C4-2B (cell line): ENCODE measurements at regions not wholly inside any gene's neighbourhood (a gene's known extent, or its start where the extent isn't known, plus 50 kb on each side); places are given as distances from the start of the nearest gene placed in this dataset.
A peak's percentile ranks its signal among the peaks of the same experiment; 100 is the strongest.

Source experiments
- H3K27ac ChIP-seq: fragments of 450-650 bp; 2 replicates; pipeline ENCODE4 v1.5.1; 2017
- CTCF ChIP-seq: fragments of 450-650 bp; conservative IDR thresholded peaks from 2 replicates; pipeline ENCODE4 v1.5.1; 2017; ENCODE audit warnings: mild to moderate bottlenecking
- ZFX ChIP-seq: fragments of 450-650 bp; IDR thresholded peaks from 2 replicates; pipeline ENCODE4 v1.6.1; 2017

DNA sequence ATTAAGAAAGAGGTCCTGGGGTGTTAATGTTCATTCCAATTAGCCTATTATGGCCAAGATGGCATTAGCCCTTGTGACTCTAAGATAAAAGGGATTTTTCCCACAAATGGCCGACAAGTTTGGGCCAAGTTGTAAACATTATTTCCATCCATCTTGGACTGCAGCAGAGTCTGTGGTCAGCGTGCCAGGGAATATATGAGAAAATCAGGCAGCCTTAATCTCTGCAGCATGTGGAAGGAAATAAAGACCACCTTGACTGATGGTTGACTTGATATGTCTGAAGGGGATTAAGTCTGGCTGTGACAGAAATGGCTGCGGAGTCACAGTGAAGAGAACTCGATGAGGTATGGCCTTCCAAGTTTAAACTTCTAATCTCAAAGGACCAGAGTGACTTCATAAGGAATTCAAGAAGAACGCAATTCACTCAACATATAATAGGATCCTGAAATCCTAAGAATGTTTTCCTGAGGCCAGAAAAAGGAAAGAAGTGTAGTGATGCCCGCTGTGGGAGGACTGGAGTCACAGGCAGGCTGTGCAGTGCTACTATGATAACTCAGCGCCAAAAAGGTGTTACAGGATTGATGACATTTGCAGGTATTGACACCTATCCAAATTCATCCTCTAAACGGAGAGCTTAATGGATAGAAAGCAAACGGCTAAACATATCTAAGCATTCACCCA lies 287.1 kb downstream of the SEC61B start:
- TF ChIP-seq CTCF, result no peak
- no peak for TF ChIP-seq ZFX
- no peak overlapping the region for H3K27ac ChIP-seq

GRCh38 chr9:99509900-99510535 lies 287.9 kb downstream of the SEC61B start:
- no peak overlapping the region for H3K27ac ChIP-seq
- TF ChIP-seq CTCF, result no peak
- no peak for TF ChIP-seq ZFX

DNA sequence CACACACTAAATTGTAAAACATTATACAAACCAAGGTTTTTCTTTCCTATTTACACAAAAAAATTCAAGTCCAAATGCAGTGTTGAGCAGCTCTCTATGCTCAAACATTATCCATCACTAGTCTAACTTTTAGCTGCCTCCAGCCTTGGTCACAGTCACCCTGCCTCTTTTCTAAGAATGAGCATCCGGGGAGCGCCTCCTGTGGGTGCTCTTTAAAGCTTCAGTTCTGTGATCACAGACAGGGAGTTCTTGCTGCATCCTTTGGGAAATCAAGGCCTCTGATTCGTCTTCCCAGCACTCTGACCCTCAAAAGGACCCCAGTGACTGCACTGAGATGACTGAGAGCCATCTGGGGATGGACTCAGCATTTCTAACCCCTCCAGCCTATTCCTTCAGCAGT lies 289.6 kb downstream of the SEC61B start:
- TF ChIP-seq CTCF (peak; percentile 11; the same call in 1 of the 2 replicates), ZFX (no peak)
- H3K27ac ChIP-seq, result no peak overlapping the region

DNA sequence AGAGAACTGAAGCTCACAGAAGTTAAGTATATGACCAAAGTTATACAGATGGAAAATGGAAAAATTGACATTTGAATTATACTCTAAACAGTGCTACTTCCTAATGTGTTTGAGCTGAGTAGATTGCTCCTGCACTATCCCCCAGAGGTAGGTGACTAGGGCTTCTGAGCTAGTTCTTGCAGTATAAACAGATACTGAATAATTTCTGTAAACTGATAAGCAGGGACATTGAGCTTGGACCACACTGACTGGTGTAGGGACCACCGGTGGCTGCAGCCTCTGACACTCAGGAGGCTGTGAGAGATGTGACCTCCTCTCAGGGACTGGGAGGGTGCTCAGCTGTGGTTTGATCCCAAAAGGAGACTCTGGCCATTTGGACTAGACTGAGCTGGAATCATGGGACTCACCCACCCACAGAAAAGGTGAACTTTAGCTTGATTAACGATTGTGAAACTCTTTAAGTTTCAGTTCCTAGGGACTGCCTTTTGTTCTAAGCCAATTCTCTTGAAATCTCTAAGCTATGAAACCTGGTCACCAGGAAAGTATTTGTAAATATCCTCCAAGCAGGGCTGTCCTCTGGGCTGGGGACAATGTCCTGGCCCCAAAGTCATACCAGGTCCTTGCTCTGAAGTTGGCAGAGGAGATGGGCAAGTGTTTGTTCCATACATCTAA lies 291.5 kb downstream of the SEC61B start:
- TF ChIP-seq CTCF, result no peak
- no peak for TF ChIP-seq ZFX
- no peak overlapping the region for H3K27ac ChIP-seq

- TF ChIP-seq CTCF (no peak), ZFX (no peak)
- H3K27ac ChIP-seq, result no peak overlapping the region
Observed at GRCh38 chr9:99515093-99515492, 293.0 kb downstream of the SEC61B start.

GRCh38 chr9:99515895-99516656 lies 294.0 kb downstream of the SEC61B start:
- TF ChIP-seq CTCF (no peak), ZFX (no peak)
- no peak overlapping the region for H3K27ac ChIP-seq
